ENCODE measurements at regions not wholly inside any gene's neighbourhood (a gene's known extent, or its start where the extent isn't known, plus 50 kb on each side); places are given as distances from the start of the nearest gene placed in this dataset.
A peak's percentile ranks its signal among the peaks of the same experiment; 100 is the strongest.
"Not testable (repeated sequence)": the region's sequence is repeated elsewhere in the genome, so short reads cannot be mapped to it uniquely, and the experiment has no call there.

DNA sequence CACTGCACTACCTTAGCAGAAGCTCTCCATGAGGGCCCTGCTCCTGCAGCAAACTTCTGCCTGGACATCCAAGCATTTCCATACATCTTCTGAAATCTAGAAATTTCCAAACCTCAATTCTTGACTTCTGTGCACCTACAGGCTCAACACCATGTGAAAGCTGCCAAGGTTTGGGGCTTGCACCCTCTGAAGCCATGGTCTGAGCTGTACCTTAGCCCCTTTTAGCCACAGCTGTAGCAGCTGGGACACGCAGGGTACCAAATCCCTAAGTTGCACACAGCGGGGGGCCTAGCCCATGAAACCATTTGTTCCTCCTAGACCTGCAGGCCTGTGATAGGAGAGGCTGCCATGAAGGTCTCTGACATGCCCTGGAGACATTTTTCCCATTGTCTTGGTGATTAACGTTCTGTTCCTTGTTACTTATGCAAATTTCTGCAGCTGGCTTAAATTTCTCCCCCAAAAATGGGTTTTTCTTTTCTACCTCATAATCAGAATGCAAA, 102.7 kb downstream of the EN1 start:
- not testable (repeated sequence) for H3K36me3 ChIP-seq (ENCODE audit: control insufficient read depth in 1 of 2, insufficient read depth in 2 of 2, low read depth in 1 of 2, low read length in 2 of 2); H3K9ac ChIP-seq (ENCODE audit: low read length); H3K79me1 ChIP-seq (replicated peaks; ENCODE audit: low read length, poor library complexity, severe bottlenecking); H3K18ac ChIP-seq (ENCODE audit: low read depth in 1 of 2, low read length in 2 of 2); H3K4me1 ChIP-seq (ENCODE audit: control insufficient read depth, insufficient read depth, low read depth, low read length); H3K4me2 ChIP-seq (ENCODE audit: low read length, poor library complexity, severe bottlenecking); H2BK15ac ChIP-seq (ENCODE audit: low read depth, poor library complexity, severe bottlenecking); H3K4me3 ChIP-seq (ENCODE audit: insufficient read depth in 1 of 2, low read depth in 1 of 2, low read length in 2 of 2); H2AFZ ChIP-seq (ENCODE audit: low read depth, low read length); DNase-seq; H3K27ac ChIP-seq (ENCODE audit: low read length, poor library complexity, severe bottlenecking); H2BK120ac ChIP-seq (ENCODE audit: low read depth, low read length); H2BK12ac ChIP-seq (ENCODE audit: low read length in 2 of 2); H4K8ac ChIP-seq (ENCODE audit: low read length); H2BK5ac ChIP-seq (ENCODE audit: low read depth, low read length, poor library complexity, severe bottlenecking); H2AK5ac ChIP-seq (ENCODE audit: low read length, severe bottlenecking); H3K14ac ChIP-seq (ENCODE audit: low read length in 2 of 2); H4K91ac ChIP-seq (ENCODE audit: low read length); H3K23ac ChIP-seq (ENCODE audit: low read length in 2 of 2); H3K4ac ChIP-seq (ENCODE audit: low read depth in 1 of 2, low read length in 2 of 2); H3K27me3 ChIP-seq (ENCODE audit: control insufficient read depth in 1 of 2, insufficient read depth in 1 of 2, low read length in 2 of 2)
- peaks cover 17% of the 10 kb centered on the region for H3K9me3 ChIP-seq (ENCODE audit: control insufficient read depth, low read length)
- WGBS, result 64% methylated on average over 3 of the region's 3 CpGs

DNA sequence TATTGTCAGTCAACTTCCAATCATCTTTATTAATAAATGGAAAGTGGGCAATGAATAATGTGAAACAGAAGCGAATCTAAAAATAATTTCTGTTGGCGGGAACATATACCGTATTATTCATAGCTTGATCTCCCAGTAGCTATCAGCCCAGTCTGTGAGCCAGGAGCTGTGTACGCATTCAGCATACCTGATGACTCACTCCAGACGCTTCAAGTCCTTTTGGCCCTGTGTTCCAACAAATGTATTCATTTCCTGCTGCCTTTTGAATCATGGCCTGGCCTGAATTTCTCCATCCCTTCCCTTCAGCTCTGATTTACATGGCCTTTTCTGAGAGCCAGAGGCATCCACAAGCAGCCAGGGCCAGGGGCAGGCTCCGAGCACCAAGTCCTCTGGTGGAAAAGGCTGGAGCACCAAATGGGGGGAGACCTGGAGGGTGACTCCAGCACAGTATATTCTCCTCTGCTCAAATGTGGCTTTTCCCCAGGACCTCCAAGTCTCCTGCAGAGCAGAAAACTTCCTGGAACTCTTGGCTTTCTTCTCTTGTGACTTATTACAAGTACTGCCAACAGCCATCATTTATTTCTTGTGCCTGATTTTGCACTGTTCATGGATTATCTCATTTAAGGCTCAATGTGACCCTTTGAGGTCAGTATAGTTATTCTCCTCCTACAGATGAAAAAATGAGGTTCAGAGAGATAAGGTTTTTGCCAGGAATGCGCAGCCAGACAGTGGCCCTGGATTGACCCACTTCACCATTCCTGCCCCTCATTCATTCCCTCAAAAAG, 108.7 kb downstream of the EN1 start:
- Histone ChIP-seq H2AFZ (ENCODE audit: low read depth, low read length) (no peak overlapping the region), H3K9ac (ENCODE audit: low read length) (peak overlapping the region; percentile 70), H3K36me3 (ENCODE audit: control insufficient read depth in 1 of 2, insufficient read depth in 2 of 2, low read depth in 1 of 2, low read length in 2 of 2) (no peaks in the 10 kb centered on the region), H3K23ac (ENCODE audit: low read length in 2 of 2) (no peak overlapping the region), H3K4ac (ENCODE audit: low read depth in 1 of 2, low read length in 2 of 2) (no peak overlapping the region), H4K8ac (ENCODE audit: low read length) (no peak overlapping the region), H2BK15ac (ENCODE audit: low read depth, poor library complexity, severe bottlenecking) (no peak overlapping the region), H3K4me1 (ENCODE audit: control insufficient read depth, insufficient read depth, low read depth, low read length) (no peaks in the 10 kb centered on the region), H2BK5ac (ENCODE audit: low read depth, low read length, poor library complexity, severe bottlenecking) (no peak overlapping the region), H3K4me2 (ENCODE audit: low read length, poor library complexity, severe bottlenecking) (no peak overlapping the region), H3K4me3 (ENCODE audit: insufficient read depth in 1 of 2, low read depth in 1 of 2, low read length in 2 of 2) (peak overlapping the region in 1 of 2 experiments; percentile 22), H3K9me3 (ENCODE audit: control insufficient read depth, low read length) (no peaks in the 10 kb centered on the region), H2BK12ac (ENCODE audit: low read length in 2 of 2) (no peak overlapping the region), H3K79me1 (replicated peaks; ENCODE audit: low read length, poor library complexity, severe bottlenecking) (no peaks in the 10 kb centered on the region), H2AK5ac (ENCODE audit: low read length, severe bottlenecking) (no peak overlapping the region), H2BK120ac (ENCODE audit: low read depth, low read length) (no peak overlapping the region), H3K27me3 (ENCODE audit: control insufficient read depth in 1 of 2, insufficient read depth in 1 of 2, low read length in 2 of 2) (no peaks in the 10 kb centered on the region), H4K91ac (ENCODE audit: low read length) (no peak overlapping the region), H3K27ac (ENCODE audit: low read length, poor library complexity, severe bottlenecking) (no peak overlapping the region), H3K18ac (ENCODE audit: low read depth in 1 of 2, low read length in 2 of 2) (no peak overlapping the region), H3K14ac (ENCODE audit: low read length in 2 of 2) (no peak overlapping the region)
- 27% methylated on average over 6 of the region's 7 CpGs for WGBS
- peak; percentile 8 for DNase-seq

DNA sequence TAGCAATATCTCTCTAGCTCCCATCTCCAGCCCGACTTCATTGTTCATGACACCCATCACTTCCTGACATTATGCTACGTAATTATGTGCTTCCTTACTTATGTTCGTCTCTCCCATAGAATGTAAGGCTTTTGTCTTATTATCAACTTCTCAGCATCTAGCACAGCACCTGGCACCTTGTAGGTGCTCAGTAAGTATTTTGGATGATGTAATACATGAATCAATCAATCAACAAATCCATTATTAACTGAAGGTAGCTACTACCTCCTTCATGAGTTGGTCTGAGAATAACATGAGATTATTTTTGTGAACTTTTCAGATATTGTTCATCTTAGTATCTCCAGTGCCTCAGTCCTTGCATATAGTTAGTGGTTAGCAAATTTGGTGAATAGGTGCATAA, 109.3 kb downstream of the EN1 start:
- no peak overlapping the region for H2BK15ac ChIP-seq (ENCODE audit: low read depth, poor library complexity, severe bottlenecking)
- no peaks in the 10 kb centered on the region for H3K27me3 ChIP-seq (ENCODE audit: control insufficient read depth in 1 of 2, insufficient read depth in 1 of 2, low read length in 2 of 2)
- no peak overlapping the region for H2BK12ac ChIP-seq (ENCODE audit: low read length in 2 of 2)
- no peak for DNase-seq
- H3K23ac ChIP-seq (ENCODE audit: low read length in 2 of 2), result no peak overlapping the region
- no peak overlapping the region for H2AFZ ChIP-seq (ENCODE audit: low read depth, low read length)
- no peak overlapping the region for H3K14ac ChIP-seq (ENCODE audit: low read length in 2 of 2)
- no peak overlapping the region for H2BK5ac ChIP-seq (ENCODE audit: low read depth, low read length, poor library complexity, severe bottlenecking)
- H3K9me3 ChIP-seq (ENCODE audit: control insufficient read depth, low read length), result no peaks in the 10 kb centered on the region
- H3K4ac ChIP-seq (ENCODE audit: low read depth in 1 of 2, low read length in 2 of 2), result no peak overlapping the region
- H2AK5ac ChIP-seq (ENCODE audit: low read length, severe bottlenecking), result no peak overlapping the region
- peak overlapping the region in 1 of 2 experiments; percentile 22 for H3K4me3 ChIP-seq (ENCODE audit: insufficient read depth in 1 of 2, low read depth in 1 of 2, low read length in 2 of 2)
- H3K79me1 ChIP-seq (replicated peaks; ENCODE audit: low read length, poor library complexity, severe bottlenecking), result no peaks in the 10 kb centered on the region
- 83% methylated on average over 2 of the region's 3 CpGs for WGBS
- no peak overlapping the region for H4K91ac ChIP-seq (ENCODE audit: low read length)
- H3K27ac ChIP-seq (ENCODE audit: low read length, poor library complexity, severe bottlenecking), result no peak overlapping the region
- H3K4me2 ChIP-seq (ENCODE audit: low read length, poor library complexity, severe bottlenecking), result no peak overlapping the region
- no peaks in the 10 kb centered on the region for H3K36me3 ChIP-seq (ENCODE audit: control insufficient read depth in 1 of 2, insufficient read depth in 2 of 2, low read depth in 1 of 2, low read length in 2 of 2)
- no peak overlapping the region for H4K8ac ChIP-seq (ENCODE audit: low read length)
- no peak overlapping the region for H3K9ac ChIP-seq (ENCODE audit: low read length)
- H3K18ac ChIP-seq (ENCODE audit: low read depth in 1 of 2, low read length in 2 of 2), result no peak overlapping the region
- no peak overlapping the region for H2BK120ac ChIP-seq (ENCODE audit: low read depth, low read length)
- H3K4me1 ChIP-seq (ENCODE audit: control insufficient read depth, insufficient read depth, low read depth, low read length), result no peaks in the 10 kb centered on the region

DNA sequence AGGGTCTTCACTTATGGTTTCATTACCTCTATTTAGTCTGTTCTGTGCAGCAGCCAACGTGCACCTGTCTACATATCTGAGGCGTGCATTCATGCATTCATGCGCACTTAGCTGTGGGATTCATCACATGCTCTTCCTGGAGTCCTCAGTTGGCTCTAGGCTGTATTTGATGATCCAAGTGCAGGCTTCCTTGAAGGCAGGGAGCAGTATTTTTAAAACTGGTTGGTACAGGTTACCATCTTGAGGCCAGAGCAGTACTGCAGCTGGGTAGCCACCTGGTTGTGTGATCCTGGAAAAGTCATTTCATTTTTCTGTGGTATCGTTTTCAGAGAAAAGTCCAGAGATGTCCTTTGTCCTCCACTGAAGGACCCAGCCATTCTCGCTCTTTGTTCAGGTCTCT, 109.8 kb downstream of the EN1 start:
- WGBS, result 71% methylated on average over 5 of the region's 5 CpGs
- peak overlapping the region in 1 of 2 experiments; percentile 22 for H3K4me3 ChIP-seq (ENCODE audit: insufficient read depth in 1 of 2, low read depth in 1 of 2, low read length in 2 of 2)
- no peak overlapping the region for H2BK5ac ChIP-seq (ENCODE audit: low read depth, low read length, poor library complexity, severe bottlenecking)
- H3K23ac ChIP-seq (ENCODE audit: low read length in 2 of 2), result no peak overlapping the region
- H4K91ac ChIP-seq (ENCODE audit: low read length), result no peak overlapping the region
- H2BK120ac ChIP-seq (ENCODE audit: low read depth, low read length), result no peak overlapping the region
- no peak overlapping the region for H2AFZ ChIP-seq (ENCODE audit: low read depth, low read length)
- H3K4me2 ChIP-seq (ENCODE audit: low read length, poor library complexity, severe bottlenecking), result no peak overlapping the region
- H4K8ac ChIP-seq (ENCODE audit: low read length), result no peak overlapping the region
- H3K4ac ChIP-seq (ENCODE audit: low read depth in 1 of 2, low read length in 2 of 2), result no peak overlapping the region
- no peak overlapping the region for H2AK5ac ChIP-seq (ENCODE audit: low read length, severe bottlenecking)
- H3K27me3 ChIP-seq (ENCODE audit: control insufficient read depth in 1 of 2, insufficient read depth in 1 of 2, low read length in 2 of 2), result no peaks in the 10 kb centered on the region
- H3K14ac ChIP-seq (ENCODE audit: low read length in 2 of 2), result no peak overlapping the region
- no peaks in the 10 kb centered on the region for H3K79me1 ChIP-seq (replicated peaks; ENCODE audit: low read length, poor library complexity, severe bottlenecking)
- no peak overlapping the region for H2BK15ac ChIP-seq (ENCODE audit: low read depth, poor library complexity, severe bottlenecking)
- H2BK12ac ChIP-seq (ENCODE audit: low read length in 2 of 2), result no peak overlapping the region
- H3K36me3 ChIP-seq (ENCODE audit: control insufficient read depth in 1 of 2, insufficient read depth in 2 of 2, low read depth in 1 of 2, low read length in 2 of 2), result no peaks in the 10 kb centered on the region
- no peaks in the 10 kb centered on the region for H3K4me1 ChIP-seq (ENCODE audit: control insufficient read depth, insufficient read depth, low read depth, low read length)
- no peak for DNase-seq
- H3K9me3 ChIP-seq (ENCODE audit: control insufficient read depth, low read length), result no peaks in the 10 kb centered on the region
- no peak overlapping the region for H3K18ac ChIP-seq (ENCODE audit: low read depth in 1 of 2, low read length in 2 of 2)
- no peak overlapping the region for H3K27ac ChIP-seq (ENCODE audit: low read length, poor library complexity, severe bottlenecking)
- no peak overlapping the region for H3K9ac ChIP-seq (ENCODE audit: low read length)
